ENCODE measurements at regions not wholly inside any gene's neighbourhood (a gene's known extent, or its start where the extent isn't known, plus 50 kb on each side); places are given as distances from the start of the nearest gene placed in this dataset.

GRCh38 chr6:128763599-128764300 is 119.2 kb upstream of the LAMA2 start:
- TF ChIP-seq POLR2A (IDR thresholded peaks at IDR 0.05) (no peak), CTCF (IDR thresholded peaks at IDR 0.05) (no peak)

All from right lobe of liver (tissue), 4 donors.